Pons (tissue), 1 donor: ENCODE measurements at regions not wholly inside any gene's neighbourhood (a gene's known extent, or its start where the extent isn't known, plus 50 kb on each side); places are given as distances from the start of the nearest gene placed in this dataset.
"Not testable (repeated sequence)": the region's sequence is repeated elsewhere in the genome, so short reads cannot be mapped to it uniquely, and the experiment has no call there.

Experiments used
- DNase-seq: peaks from one replicate; pipeline ENCODE4 v3.0.0-alpha.2; 2016; ENCODE audit warnings: low spot score

GRCh38 chr11:106152013-106152412 is 74.6 kb downstream of the AASDHPPT start:
- DNase-seq, result no peak

DNA sequence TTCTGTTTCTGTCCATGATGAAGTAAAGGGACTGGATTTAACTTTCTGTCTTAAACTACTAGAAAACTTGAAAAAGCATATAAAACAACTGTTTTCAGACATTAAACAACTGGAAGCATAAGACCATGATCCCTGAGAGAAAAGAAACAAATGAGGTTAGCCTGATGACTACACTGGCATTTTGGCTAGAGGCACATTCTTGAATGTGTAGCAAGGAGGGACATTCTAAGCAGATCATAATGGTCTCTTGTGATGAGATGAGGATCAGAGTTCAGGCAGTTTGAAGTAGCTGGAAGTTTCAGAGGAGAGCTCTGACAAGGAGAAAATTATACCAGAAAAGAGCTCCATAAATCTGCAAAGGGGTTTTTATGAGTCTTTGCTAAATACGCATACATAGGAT is 75.4 kb downstream of the AASDHPPT start:
- no peak for DNase-seq

- peak; percentile 49 for DNase-seq
Measured at GRCh38 chr11:106156290-106156937, 79.0 kb downstream of the AASDHPPT start.

DNA sequence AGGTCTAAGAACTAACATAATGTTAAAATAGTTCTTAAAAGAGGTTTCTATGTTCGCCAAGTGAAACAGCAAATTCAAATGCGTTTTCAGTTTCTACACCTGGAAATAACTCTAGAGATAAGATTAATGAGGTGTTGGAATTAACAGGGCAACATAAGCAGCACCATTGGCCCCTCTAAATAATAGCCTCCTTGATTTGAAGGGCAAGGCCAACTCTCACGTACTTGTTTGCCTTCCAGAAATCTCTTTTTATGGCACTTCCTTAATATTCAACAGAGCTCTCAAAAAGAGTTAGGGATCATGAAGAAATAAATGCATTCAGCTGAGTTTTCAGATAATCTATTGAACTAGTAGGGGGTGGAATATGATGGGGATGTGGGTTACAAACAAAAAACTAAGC is 80.9 kb downstream of the AASDHPPT start:
- DNase-seq, result no peak

GRCh38 chr11:106159836-106160235 is 82.4 kb downstream of the AASDHPPT start:
- DNase-seq, result no peak

GRCh38 chr11:106160494-106160893 is 83.0 kb downstream of the AASDHPPT start:
- DNase-seq, result no peak

- no peak for DNase-seq
Measured at GRCh38 chr11:106161775-106162634, 84.5 kb downstream of the AASDHPPT start.

GRCh38 chr11:106167085-106167484 is 89.6 kb downstream of the AASDHPPT start:
- DNase-seq, result no peak

GRCh38 chr11:106172386-106172991 is 95.0 kb downstream of the AASDHPPT start:
- no peak for DNase-seq

DNA sequence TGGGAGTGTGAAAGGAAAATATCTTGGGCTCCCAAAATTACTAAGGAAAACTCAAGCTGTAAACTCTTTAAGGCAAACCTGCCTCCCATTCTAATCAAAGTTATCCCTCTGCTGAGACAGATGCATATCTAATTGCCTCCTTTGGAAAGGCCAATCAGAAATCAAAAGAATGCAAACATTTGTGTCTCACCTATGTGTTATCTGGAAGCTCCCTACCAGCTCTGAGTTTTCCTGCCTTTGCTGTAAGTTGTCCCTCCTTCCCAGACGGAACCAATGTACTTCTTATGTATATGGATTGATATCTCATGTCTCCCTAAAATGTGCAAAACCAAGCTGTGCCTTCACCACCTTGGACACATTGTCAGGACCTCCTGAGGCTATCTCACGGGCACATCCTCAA is 95.8 kb downstream of the AASDHPPT start:
- no peak for DNase-seq

DNA sequence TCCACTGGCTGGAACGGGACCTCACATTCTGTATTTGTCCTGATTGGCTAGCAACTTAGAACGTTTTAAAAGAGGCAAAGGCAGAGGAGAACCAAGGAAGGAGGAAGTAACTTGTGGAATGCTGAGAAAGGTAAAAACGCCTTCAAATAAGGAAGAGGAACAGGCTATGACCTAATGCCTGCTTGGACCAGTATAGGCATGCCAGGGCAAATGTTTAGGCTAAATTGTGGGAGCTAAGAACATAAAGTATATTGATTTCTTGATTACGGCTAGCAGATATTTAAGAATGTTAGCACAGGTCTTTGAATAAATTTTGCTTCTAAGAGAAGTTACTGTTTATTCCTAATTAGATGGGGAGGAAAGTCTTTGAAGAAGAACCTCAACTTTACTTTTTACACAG is 96.5 kb downstream of the AASDHPPT start:
- DNase-seq, result not testable (repeated sequence)

GRCh38 chr11:106176817-106177216 is 99.4 kb downstream of the AASDHPPT start:
- DNase-seq, result no peak

- DNase-seq, result no peak
Measured at GRCh38 chr11:106177311-106177710, 99.8 kb downstream of the AASDHPPT start.

DNA sequence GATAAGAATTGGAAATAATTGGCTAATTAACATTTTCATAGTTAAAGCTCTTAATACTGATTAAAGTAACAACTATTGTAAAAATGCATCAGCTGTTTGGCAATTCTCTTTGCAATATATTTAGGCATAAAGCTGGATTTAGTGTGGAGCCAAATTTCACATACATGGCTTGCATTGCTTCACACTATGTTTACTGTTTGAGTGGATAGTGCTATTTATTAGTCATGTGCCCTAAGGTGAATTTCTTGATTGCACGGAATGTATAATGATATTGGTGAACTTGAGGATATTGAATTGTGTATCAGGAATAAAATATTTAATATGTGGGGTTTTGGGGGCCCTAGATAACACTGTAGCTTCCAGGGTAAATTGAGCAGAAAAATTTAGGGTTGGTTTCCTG is 100.9 kb downstream of the AASDHPPT start:
- DNase-seq, result no peak

DNA sequence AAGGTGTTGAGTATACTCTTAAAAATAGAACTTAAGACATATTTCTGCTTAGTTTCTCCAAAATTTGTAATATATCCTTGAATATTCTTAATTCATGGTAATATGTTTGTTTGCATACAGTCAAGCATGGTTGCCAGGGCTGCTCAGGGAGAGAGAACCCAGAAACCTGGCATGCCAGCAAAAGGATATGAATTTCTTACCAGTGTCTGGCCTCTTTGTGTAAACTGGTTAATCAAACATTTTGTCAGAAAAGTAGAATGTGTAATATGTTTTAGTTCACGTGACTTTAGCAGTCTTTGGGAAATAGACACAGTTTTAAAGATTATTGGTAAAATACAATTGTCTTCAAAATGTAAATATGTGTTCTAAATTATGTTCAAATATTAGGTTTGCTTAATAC is 101.6 kb downstream of the AASDHPPT start:
- DNase-seq, result no peak

DNA sequence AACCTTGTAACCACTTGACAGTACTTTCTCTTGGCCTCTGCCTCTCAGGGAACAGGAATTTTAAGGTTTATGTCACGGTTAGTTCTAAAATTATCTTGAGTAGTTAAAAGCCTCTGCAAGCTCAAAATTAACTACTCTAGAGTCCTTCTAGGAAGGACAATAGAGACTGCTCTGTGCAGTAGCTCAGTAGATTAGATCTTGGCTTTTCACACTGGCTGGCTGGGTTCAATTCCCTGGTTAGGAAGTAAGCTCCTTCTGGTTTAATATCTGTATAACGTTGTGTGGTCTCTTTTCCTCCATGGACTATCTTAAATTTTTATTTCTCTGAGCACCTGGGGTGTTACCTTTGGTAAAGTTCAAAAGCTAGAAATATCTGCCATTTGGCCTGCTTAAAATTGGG is 109.2 kb downstream of the AASDHPPT start:
- DNase-seq, result peak; percentile 59

- no peak for DNase-seq
Measured at GRCh38 chr11:106187860-106188456, 110.5 kb downstream of the AASDHPPT start.

- DNase-seq, result no peak
Measured at GRCh38 chr11:106193956-106194355, 116.5 kb downstream of the AASDHPPT start.

GRCh38 chr11:106197438-106197837 is 120.0 kb downstream of the AASDHPPT start:
- no peak for DNase-seq

DNA sequence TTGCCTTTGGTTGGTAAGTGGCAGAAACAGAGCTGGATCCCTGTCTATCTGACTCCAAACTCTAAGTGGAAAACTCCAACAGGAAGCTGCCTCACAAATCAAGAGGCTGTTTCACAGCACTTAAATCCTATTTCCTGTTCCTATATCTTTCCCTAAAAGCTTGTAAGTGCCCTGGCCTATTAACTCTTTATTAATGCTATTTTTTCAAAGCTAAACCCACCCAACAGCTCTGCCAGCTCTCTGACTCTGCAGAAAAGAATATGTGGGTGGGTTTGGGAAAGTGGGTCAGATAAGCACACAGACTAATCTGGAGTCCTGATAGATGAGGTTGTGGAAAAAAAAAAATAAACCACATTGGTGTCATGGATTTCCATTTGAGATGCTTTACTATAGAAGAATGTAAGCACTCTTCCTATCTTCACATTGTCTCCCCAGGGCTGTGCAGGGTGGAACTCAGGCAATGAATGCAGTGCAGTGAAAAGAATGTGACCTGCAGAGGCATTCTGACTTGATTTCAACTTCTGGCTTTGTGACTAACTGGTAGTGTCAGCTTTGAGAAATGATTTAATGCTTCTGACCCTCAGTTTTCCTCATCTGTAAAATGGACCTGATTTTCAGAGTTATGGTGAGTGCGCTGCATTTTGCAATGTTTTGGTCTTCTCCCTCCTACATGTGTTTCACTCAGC is 125.6 kb downstream of the AASDHPPT start:
- DNase-seq, result no peak

- DNase-seq, result no peak
Measured at GRCh38 chr11:106208760-106209159, 131.3 kb downstream of the AASDHPPT start.

GRCh38 chr11:106212081-106212480 is 134.6 kb downstream of the AASDHPPT start:
- no peak for DNase-seq
